Neural progenitor cell (in vitro differentiated cells): ENCODE measurements at regions not wholly inside any gene's neighbourhood (a gene's known extent, or its start where the extent isn't known, plus 50 kb on each side); places are given as distances from the start of the nearest gene placed in this dataset.

Experiments used
- CTCF ChIP-seq: fragments of 200-600 bp; sonication (generic); IDR thresholded peaks from 2 replicates; pipeline ENCODE4 v1.5.1; 2017; ENCODE audit warnings: antibody characterized with exemption, mild to moderate bottlenecking
- EZH2 ChIP-seq: fragments of 200-600 bp; sonication (generic); IDR thresholded peaks from 2 replicates; pipeline ENCODE4 v1.6.1; 2017; ENCODE audit warnings: antibody characterized with exemption, mild to moderate bottlenecking, moderate library complexity
- EZH2phosphoT487 ChIP-seq: fragments of 200-600 bp; sonication (generic); IDR thresholded peaks from 2 replicates; pipeline ENCODE4 v1.6.1; 2017; ENCODE audit warnings: antibody characterized with exemption

- TF ChIP-seq EZH2 (no peak), CTCF (no peak), EZH2phosphoT487 (no peak)
Observed at GRCh38 chr7:142597547-142597946, 151.7 kb upstream of the PRSS1 start.
